HuH-7 (cell line): ENCODE measurements at regions not wholly inside any gene's neighbourhood (a gene's known extent, or its start where the extent isn't known, plus 50 kb on each side); places are given as distances from the start of the nearest gene placed in this dataset.
"Not testable (repeated sequence)": the region's sequence is repeated elsewhere in the genome, so short reads cannot be mapped to it uniquely, and the experiment has no call there.

ENCODE experiments used
- DNase-seq: peaks from one replicate; pipeline ENCODE4 v3.0.0; 2011; ENCODE audit warnings: low spot score

DNA sequence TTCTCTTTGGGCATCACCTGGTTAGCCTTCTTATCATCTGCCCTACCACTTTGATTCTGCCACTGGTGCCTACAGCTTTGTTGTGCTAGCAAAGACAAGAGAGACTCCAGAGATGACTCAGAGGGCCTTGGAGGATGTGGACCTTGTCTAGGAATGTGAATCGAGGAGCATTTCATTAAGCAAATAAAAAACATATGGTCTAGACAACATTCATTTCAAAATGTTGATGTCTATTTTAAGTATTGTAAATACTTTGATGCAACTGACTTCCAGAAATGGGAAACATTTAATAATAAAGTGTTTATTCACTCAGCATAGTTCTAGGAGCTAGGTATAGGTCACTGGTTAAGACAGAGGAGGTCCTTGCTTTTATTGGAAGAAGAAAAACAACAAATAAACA lies 195.5 kb downstream of the CDCA7 start:
- no peak for DNase-seq

DNA sequence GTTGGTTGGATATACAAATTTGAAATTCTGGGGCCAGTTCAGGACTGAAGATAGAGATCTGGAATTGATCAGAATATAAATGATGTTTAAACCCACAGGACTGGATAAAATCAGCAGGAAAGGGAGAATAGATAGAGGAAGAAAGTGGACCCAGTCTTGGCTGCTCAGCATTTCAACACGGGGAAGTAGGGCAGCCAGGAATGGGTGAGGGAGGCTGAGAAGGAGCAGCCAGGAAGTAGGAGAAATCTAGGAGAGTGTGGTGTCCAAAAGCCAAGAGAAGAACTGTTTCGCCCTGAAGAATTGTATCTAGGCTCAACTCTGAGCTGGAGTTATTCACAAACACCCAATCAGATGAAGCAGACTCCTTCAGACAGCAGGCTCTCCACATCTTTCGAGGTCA lies 197.9 kb downstream of the CDCA7 start:
- no peak for DNase-seq

DNA sequence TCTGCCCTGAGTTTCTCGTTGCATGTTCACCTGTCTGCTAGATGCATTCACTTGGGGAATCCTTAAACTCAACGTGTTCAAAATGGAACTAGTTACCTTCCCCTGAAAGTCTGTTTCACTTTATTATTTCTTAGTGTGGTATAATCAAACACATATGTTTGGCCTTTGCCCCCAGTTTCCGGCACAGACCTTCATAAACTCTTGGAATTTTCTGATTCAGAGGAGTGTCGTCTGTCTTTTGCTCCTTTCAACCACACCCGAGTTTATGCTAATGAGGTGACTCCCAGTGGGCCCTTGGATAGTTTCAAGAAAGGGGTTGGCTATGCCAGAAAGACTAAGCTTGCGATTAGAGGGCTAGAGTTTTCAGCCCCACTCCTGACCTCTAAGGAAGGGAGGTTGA lies 198.9 kb downstream of the CDCA7 start:
- DNase-seq, result no peak

DNA sequence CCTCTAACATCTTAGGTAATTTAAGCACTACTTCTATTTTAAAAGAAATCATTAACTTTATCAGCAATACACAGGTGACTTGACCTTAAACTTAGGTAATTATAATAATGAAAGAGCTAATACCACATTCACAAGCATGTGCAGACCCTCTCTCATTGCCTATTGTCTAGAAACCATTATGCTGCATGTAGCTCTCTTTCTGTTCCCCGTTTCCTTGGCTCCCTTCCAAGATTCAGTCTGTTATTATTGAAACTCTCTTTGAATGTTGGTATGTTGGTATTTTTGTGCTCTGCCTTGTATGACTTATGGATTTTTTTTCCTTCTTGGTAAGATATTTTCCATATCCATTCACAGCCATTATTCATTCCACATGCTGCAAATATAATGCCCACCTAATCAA lies 201.2 kb downstream of the CDCA7 start:
- DNase-seq, result no peak

DNA sequence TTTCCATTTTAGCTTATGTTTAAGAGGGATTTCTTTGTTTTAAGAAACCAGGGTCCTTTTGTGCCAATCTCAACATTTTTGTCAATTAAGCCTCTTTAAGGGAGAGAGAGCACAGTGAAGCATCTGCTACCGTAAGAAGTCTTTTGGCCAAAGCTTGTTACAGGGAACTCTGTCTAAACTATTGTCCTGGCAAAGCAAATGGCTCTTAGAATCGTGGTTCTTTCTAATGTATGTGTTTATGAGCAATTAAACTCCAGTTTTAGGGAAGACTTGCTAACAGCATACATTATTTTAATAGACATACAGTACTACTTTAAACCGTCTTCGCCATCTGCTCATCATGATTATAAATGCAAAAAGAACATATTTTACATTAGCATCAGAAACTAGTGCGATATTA lies 202.1 kb downstream of the CDCA7 start:
- DNase-seq, result no peak

DNA sequence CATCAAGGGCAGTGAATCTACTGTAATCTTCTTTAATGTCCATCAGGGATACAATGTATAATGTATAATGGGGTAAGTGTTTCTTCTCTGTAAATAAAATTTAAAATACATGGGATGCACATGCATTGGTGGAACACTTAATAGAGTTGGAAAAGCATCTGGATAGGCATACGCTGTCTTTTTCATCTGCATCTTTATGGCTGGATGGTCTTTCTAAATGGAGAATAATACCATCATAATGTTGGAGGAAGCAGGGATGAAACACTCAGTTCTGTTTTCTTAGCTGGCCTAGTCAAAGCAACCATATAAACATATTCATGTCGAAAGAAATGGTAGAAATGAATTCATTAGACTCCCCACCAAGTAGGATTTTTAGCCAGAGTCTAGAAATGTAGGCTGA lies 202.8 kb downstream of the CDCA7 start:
- no peak for DNase-seq

DNA sequence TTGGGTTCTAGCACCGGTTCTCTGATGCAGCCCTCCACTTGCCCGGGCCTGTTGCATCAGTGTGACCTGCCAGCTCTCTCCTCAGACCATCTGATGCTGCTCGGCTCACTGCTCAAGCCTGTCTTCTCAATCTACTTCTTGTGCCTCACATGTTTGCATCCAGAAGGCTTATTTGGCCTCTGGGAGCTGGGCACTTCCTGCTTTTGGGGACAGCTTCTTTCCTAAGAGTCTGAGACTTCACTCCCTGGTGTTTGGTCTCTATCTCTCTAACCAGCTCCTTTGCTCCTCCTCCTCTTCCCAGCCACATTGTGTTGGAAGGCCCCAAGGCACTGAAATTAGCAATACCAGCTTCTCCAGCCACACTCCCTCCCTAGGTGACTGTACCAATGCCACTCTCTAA lies 212.8 kb downstream of the CDCA7 start:
- no peak for DNase-seq

DNA sequence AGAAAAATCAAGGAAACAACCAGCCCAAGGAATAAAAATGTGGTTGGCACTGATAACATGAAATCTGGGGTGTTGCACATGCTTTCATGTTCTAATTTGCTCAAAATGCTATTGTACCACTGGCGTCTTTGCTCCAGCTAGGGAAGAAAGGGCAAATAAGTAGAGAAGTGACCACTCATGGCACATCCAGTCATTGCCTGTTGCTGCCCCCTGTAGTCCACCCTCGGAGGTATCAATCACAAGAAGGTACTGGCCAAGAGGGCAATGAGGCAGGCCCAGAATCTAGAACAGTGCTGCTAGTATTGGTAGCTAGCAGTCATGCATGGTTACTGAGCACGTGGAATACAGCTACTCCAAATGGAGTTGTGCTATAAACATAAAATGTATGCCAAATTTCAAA lies 213.4 kb downstream of the CDCA7 start:
- DNase-seq, result peak; percentile 48

DNA sequence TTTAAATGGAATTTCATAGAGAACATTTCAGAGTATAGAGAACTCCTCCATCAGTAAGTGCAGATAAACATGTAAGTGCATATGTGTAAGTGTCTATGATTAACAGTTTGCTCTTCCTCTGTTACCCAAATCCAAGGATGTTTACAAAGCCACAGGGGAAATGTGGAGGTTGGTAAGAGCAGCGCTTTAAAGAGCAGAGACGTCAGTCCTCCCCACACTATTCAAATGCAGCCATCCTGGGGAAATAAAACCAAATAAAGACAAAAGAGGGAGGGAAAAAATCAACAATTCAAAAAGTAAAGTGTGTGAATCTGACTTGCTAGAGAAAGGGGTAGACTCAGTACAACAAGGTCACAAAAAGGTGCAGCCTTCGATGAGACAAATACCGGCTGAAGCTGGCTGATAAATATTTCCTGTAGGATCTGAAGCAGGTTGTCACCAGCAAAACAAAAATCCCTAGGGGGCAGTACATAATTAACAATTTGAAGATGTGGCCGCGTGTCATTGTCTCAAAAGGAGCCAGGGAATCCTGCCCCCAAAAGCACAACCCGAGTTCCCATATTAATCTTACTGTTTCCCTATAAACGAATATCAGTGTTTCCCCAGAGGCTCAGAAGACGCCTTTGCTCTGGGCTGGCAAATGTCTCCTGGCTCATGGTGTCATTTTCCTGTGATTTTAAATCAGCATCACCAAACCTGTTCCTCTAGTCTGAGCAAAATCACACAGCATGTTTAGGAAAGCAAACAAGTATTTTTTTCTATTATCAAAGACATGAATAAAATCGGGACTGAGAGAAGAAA lies 216.5 kb downstream of the CDCA7 start:
- DNase-seq, result peak; percentile 22

DNA sequence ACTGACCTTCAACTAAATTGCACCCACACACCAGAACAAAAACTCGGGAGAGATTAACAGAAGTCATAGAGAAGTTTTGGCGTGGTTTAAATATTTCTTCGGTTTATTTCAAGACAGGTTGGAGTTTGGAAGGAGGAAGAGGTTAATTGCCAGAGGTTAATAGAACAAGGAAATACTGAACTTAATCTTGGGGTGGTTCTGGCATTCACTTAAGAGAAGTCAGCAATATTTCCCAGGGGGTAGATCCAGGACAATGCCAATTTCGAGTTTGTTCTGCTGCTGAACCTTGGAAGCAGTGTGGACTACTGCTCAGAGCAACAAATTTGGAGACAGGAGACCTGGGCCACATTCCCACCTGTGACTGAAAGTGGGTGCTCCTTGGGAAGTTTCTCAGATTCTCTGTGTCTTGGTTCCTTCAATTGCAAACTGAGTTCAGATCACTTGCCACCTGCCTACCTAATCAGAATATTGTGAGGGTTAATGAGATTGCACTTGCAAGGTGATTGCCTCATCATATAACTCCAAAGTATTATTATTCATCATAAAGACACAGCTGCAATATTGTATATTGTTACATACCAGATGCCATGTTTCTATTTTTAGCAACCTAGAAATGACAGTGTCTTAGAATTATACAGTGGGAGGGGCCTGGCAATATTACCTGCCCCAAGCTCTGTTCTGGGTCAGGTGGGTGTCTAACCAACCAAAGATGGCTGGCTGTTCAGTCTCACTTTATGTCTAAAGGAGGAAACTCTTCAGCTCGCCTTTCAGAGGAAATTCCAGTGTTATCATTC lies 217.4 kb downstream of the CDCA7 start:
- no peak for DNase-seq

DNA sequence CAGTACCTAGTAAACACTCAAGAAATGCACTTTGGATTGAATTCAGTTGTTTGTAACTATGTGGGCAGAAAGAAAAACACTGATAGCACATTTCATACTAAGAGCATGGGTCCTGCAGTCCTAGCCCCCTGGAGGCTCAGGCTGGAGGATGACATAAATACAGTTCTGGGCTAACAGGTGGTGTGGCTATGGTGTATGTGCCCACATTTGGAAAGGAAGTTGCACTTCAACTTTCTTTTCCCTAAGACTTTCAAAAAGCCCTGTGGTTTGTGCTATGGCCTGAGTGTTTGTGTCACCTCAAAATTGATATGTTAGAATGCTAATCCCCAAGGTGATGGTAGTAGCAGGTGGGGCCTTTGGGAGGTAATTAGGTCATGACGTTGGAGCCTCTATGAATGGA lies 218.2 kb downstream of the CDCA7 start:
- no peak for DNase-seq

DNA sequence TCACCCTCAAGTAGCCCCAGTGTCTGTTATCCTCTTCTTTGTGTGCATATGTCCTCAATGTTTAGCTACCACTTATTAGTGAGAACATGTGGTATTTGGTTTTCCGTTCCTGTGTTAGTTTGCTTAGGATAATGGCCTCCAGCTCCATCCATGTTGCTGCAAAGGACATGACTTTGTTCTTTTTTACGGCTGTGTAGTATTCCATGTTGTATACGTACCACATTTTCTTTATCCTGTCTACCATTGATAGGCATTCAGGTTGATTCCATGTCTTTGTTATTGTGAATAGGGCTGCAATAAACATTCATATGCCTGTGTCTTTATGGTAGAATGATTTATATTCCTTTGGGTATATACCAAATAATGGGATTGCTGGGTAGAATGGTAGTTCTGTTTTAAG lies 219.1 kb downstream of the CDCA7 start:
- not testable (repeated sequence) for DNase-seq

DNA sequence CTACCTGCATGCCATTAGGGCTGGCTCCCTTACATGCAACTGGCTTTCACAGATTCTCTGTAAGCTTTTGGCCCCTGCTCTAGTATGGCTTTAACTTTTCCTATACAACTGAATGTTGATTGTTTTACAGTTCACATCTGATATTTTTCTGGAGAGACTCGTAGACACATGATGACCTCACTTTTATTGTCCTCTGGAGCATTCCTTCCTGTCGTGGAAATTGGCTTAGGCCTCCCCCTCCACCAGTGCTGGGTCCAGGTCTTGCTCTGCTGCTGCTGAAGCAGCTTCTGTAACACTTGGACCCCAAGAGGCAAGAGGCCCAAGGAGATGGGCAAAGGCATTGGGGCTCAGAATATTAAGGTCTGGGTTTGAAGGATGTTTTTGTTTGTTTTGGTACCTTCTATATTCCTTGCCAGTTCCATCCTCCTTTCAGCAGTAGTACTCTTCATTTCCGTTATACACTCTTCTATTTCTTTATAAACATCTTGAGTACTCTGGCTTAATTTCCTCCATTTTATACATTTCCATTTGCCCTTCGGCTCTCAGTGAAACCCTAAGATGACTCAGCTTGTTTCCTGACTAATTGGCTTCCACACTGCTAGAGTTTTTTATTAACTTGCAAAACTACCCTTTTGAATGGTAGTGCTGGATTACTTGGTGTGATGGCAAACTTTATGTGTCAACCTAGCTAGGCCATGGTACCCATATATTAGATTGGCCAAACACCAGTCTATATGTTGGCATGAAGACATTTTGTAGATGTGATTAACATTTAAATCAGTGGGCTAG lies 219.8 kb downstream of the CDCA7 start:
- DNase-seq, result no peak

DNA sequence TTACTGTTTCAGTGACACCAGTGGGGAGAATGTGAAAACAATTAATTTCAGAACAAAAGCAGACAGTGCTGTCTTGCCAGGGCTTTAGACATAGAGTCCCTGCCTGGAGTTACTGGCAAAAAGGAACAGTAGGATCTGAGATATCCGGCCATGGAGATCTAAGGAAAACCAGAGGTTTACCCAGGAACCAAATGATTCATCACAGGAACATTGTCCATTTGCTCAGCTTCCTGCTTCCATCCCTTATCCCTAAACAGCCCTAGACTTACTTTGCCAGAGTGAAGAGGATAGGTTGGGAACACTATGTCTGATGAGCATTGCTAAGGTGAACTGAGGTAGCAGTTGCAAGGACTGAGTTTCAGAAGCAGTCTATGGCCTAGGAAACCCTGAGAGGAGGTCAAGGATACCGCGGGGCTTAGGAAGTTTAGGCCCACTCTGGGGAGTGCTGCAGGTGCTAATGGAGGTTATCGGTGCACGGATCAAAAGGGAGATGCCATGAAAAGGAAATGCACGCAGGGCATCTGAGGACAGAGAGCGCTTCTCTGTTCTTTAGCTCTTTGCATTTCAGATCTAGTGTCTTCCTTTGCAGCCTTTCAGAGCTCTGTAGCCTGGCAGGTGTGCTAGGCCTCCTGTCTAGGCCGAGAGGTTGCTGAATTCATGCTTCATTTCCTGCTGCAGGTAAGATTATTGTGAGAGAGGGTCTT lies 223.9 kb downstream of the CDCA7 start:
- DNase-seq, result no peak

DNA sequence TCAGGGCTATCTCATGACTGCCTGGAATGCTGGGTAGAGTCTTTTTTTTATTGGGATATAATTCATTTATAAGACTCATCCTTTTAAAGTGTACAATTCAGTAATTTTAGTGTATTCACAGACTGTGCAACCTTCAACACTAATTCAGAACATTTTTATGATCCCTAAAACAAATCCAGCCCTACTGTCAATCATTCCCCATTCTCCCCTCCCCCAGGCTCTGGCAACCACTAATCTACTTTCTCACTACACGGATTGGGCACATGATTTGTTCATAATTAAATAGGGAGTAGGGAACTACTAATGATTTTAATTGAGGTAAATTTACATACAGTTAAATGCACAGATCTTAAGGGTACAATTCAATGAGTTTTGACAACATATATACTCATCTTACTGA lies 225.7 kb downstream of the CDCA7 start:
- DNase-seq, result no peak

DNA sequence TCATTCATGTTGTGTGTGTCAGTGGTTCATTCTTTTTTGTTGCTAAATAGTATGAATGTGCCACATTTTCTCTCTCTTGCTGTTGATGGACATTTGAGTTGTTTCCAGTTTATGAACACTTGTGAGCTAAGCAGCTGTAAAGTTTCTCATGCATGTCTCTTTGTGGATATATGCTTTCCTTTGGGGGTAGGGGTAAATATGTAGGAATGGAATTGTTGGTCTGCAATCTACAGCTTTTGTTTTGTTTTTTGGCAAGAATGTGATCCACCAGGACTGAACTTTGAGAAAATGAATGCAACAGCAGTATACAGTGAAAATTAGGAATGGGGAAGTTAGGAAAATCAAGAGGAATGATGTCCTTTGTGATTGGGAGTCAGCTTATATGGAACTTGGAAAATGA lies 226.3 kb downstream of the CDCA7 start:
- DNase-seq, result no peak

DNA sequence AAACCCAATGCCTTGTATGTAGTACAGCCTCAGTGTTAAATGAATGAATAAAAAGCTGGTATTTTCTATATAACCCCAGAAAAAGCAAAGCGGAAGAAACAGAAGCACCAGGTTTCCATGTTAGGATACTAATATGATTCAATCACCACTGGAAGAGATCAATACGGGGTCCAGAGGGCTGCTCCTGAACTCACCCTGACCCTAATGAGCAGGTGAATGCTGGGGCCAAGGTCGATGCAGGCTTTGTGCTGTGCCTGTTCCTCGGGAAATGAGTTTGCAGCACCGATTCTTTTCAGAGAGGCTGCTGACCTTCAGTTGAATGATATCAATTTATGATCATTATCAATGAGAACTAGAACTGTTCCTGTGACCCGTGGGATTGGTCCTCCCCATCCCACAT lies 228.5 kb downstream of the CDCA7 start:
- no peak for DNase-seq

DNA sequence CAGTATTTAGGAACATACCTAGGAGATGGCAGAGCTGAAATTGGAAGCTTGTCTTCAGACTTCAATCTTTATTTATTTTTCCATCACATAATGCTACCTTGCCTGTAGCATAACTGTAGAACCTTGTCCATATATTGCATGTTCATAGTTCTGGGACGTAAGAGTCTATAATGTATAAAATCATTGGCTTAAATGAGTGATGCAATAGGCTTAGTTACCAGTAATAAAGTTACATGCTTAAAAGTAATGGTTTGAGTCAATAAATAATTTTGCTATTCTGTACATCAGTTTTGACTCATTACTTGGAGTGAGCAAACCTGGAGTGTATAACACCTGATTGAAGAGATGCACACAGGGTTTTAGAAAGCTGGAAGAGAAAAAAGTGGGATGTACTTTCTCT lies 229.3 kb downstream of the CDCA7 start:
- no peak for DNase-seq

DNA sequence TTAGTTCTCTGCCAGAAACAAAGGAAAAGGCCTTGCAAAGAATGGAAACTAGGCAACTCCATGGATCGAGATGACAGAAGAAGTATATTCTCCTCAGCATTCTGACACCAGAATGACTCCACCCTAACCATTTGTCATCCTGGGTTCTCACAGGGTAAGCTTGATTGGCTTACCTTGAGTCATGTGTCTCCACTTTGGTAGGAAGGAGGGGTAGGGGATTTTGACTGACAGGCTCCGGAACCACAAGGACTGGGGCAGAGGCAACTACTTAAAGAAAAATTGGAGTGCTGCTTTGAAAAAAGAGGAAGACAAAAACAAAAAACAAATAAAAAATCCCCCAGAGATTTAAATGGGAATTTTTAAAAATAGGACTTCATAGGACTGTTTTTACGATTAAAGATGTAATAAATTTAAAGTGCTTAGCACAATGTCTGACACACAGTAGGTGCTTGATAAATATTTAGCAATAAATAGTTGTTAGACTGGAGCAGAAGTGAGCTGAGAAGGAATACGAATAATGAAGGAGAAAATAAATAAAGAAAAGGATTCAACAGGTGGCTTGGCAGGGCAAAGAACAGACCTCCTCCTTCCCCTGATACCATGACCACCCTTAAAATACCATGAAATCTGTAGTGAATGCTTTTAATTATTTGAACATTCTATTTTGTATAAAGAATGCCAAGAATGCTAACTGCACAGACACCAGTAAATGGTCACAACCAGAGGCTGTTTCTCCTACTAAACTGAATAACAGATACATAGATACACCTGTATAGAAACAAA lies 230.2 kb downstream of the CDCA7 start:
- DNase-seq, result no peak

DNA sequence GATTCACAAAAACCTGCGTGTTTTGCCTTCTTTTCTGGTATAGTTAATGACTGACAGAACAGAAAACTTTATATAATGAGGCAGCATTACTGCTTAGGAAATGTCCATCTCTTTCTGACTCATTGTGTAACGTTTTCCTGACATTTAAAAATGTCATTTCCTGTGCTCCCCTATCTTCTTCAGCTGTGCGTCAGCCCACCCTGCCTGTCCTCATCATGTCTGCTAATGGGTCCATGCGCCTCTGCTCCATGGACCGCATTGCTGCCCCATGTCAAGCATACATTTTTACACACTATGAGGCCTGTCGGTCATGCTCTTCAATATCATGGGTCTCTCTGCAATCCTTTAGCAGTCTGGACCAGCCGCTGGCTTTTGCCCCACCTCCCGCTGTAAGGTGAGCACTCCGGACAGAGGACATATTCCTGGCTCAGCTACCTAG lies 234.3 kb downstream of the CDCA7 start:
- DNase-seq, result no peak

DNA sequence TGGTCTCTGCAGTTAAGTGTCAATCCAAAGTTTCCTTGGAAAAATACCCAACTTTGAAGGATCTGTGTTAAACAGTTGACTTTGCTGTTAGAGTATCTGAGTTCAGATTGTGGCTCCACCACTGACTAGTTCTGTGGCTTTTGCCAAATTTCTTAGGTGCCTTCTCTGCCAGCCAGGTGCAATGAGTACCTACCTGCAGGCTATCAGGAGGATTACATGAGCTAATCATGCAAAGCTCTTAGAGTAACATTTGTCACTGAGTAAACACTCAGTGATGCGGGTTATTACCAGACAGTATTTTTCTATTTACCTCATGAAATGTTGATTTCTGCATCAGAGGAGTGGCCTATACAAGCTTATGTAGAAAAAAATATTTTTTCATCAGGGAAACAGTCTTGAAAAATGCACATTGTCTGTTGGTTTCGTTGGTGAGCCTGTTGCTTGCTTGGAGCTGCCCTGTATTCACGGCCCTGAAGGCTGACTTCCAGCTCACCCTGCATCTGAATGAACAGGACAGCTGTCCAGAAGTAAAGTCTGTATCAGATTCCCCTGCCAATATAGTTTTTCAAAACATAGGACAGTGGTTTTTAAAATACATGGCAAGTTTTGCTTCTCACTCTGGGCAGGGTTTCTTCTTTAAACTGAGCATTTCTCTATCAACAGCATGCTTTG lies 235.1 kb downstream of the CDCA7 start:
- no peak for DNase-seq
